B cell (primary cell): ENCODE measurements at regions not wholly inside any gene's neighbourhood (a gene's known extent, or its start where the extent isn't known, plus 50 kb on each side); places are given as distances from the start of the nearest gene placed in this dataset.
"Not testable (repeated sequence)": the region's sequence is repeated elsewhere in the genome, so short reads cannot be mapped to it uniquely, and the experiment has no call there.

Source experiments
- ATAC-seq: fragments of 200-7000 bp; cut with Tn5 transposase; one replicate; pipeline ENCODE4 v1.10.0; 2021; ENCODE audit warnings: low read depth, mild to moderate bottlenecking, moderate number of reproducible peaks, moderate library complexity
- CTCF ChIA-PET: fragments of 350-600 bp; sonication (Branson Sonifier 250); formaldehyde crosslinking; loops from one replicate; lab custom pipeline; 2021; ENCODE audit warnings: antibody characterized with exemption, inconsistent platforms; lab: Charles Lee
- POLR2A ChIA-PET: fragments of 350-600 bp; sonication (Branson Sonifier 250); formaldehyde crosslinking; loops from one replicate; lab custom pipeline; 2021; ENCODE audit warnings: antibody characterized with exemption; lab: Charles Lee
- DNase-seq: peaks from one replicate; pipeline ENCODE4 v3.0.0; 2013
- H2AFZ ChIP-seq: 2 replicates; pipeline ENCODE4 v1.6.1; 2012; ENCODE audit warnings: mild to moderate bottlenecking, low read depth, low read length; ENCODE audit not compliant: insufficient read depth, poor library complexity, severe bottlenecking
- H3K27ac ChIP-seq, 2 donors: 1 replicate in 1 of 2; 2 replicates in 1 of 2; pipeline ENCODE4 v1.5.1; 2012 to 2013; ENCODE audit warnings: low read length in 2 of 2, mild to moderate bottlenecking in 2 of 2, moderate library complexity in 1 of 2
- H3K27me3 ChIP-seq, 4 experiments: fragments of 200-600 bp in 1 of 4; sonication (generic) in 1 of 4; replicated peaks in 1 of 4; 1 replicate in 2 of 4; 2 replicates in 2 of 4; pipeline versions ENCODE4 v1.6.1 to v1.7.0; 2013 to 2016; ENCODE audit warnings: low read length in 3 of 4, mild to moderate bottlenecking in 2 of 4, mixed read lengths in 1 of 4, moderate library complexity in 1 of 4; ENCODE audit not compliant: insufficient read depth in 4 of 4, control insufficient read depth in 3 of 4; ENCODE audit errors: control extremely low read depth in 1 of 4
- H3K36me3 ChIP-seq, 2 experiments: replicated peaks in 1 of 2; 1 replicate in 1 of 2; 2 replicates in 1 of 2; pipeline versions ENCODE4 v1.6.1 to v1.7.1; 2013; ENCODE audit warnings: low read length in 1 of 2; ENCODE audit not compliant: insufficient read depth in 2 of 2, control insufficient read depth in 1 of 2; ENCODE audit errors: control extremely low read depth in 1 of 2, extremely low read depth in 1 of 2
- H3K4me1 ChIP-seq, 2 donors: fragments of 200-600 bp in 1 of 2; sonication (generic) in 1 of 2; 1 replicate in 1 of 2; 2 replicates in 1 of 2; pipeline versions ENCODE4 v1.5.1 to v1.6.1; 2013 to 2017; ENCODE audit warnings: low read length in 2 of 2; ENCODE audit not compliant: control insufficient read depth in 2 of 2, insufficient read depth in 2 of 2
- H3K4me2 ChIP-seq: replicated peaks from 2 replicates; pipeline ENCODE3; 2012; ENCODE audit warnings: mild to moderate bottlenecking, low read depth, low read length; ENCODE audit not compliant: poor library complexity, severe bottlenecking
- H3K4me3 ChIP-seq, 5 experiments: fragments of 200-600 bp in 1 of 5; sonication (generic) in 1 of 5; 1 replicate in 3 of 5; 2 replicates in 2 of 5; pipeline versions ENCODE4 v1.5.1 to v1.7.0; 2011 to 2016; ENCODE audit warnings: low read length in 4 of 5, mild to moderate bottlenecking in 4 of 5, low read depth in 2 of 5, control low read depth in 1 of 5, moderate library complexity in 1 of 5; ENCODE audit not compliant: insufficient read depth in 1 of 5; ENCODE audit errors: control extremely low read depth in 1 of 5, extremely low read depth in 1 of 5
- H3K79me2 ChIP-seq: fragments of 200-600 bp; sonication (generic); one replicate; pipeline ENCODE4 v1.6.0; 2016; ENCODE audit warnings: low read length; ENCODE audit not compliant: control insufficient read depth, insufficient read depth
- H3K9ac ChIP-seq: fragments of 200-600 bp; sonication (generic); 2 replicates; pipeline ENCODE4 v1.6.1; 2017; ENCODE audit warnings: mild to moderate bottlenecking, low read length, moderate library complexity
- H3K9me3 ChIP-seq, 3 donors: one replicate each; pipeline versions ENCODE4 v1.6.1 to v1.7.1; 2013; ENCODE audit warnings: low read length in 2 of 3; ENCODE audit not compliant: control insufficient read depth in 2 of 3, insufficient read depth in 1 of 3; ENCODE audit errors: control extremely low read depth in 1 of 3
- H4K20me1 ChIP-seq: 2 replicates; pipeline ENCODE4 v1.6.0; 2012; ENCODE audit warnings: mild to moderate bottlenecking, low read length; ENCODE audit not compliant: insufficient read depth, control insufficient read depth, poor library complexity, severe bottlenecking
- H3K27ac Mint-ChIP-seq: one replicate; pipeline ENCODE4 v1.8.0; 2021; ENCODE audit warnings: mixed read lengths
- H3K27me3 Mint-ChIP-seq: one replicate; pipeline ENCODE4 v1.8.0; 2021; ENCODE audit warnings: mixed read lengths
- H3K4me1 Mint-ChIP-seq: one replicate; pipeline ENCODE4 v1.8.0; 2021; ENCODE audit warnings: mixed read lengths
- H3K4me3 Mint-ChIP-seq: one replicate; pipeline ENCODE4 v1.8.0; 2021; ENCODE audit warnings: mixed read lengths
- H3K9me3 Mint-ChIP-seq: one replicate; pipeline ENCODE4 v1.8.0; 2022; ENCODE audit warnings: mixed read lengths; ENCODE audit not compliant: insufficient read depth
- CTCF ChIP-seq: fragments of 200-600 bp; IDR thresholded peaks from one replicate; pipeline ENCODE4 v1.8.0; 2022; ENCODE audit warnings: antibody characterized with exemption, mild to moderate bottlenecking
- EZH2 ChIP-seq: IDR thresholded peaks from 2 replicates; pipeline ENCODE4 v1.6.1; 2012; ENCODE audit warnings: borderline replicate concordance, low read depth, mild to moderate bottlenecking, moderate library complexity, low read length; ENCODE audit not compliant: insufficient read depth, poor library complexity, severe bottlenecking
- WGBS: methylation state at CpG from one replicate; pipeline ENCODE4 v1.1.5; 2013; ENCODE audit warnings: missing lambda C conversion rate; ENCODE audit not compliant: insufficient coverage; 5-methylcytosine and 5-hydroxymethylcytosine counted together
- intact Hi-C: fragments of 100-400 bp; cut with micrococcal nuclease; formaldehyde crosslinking; loops from one replicate; pipeline ENCODE4 v1.10.0; 2022

- Mint-ChIP-seq H3K9me3 (no peaks in the 10 kb centered on the region), H3K4me1 (peaks cover 28% of the 10 kb centered on the region), H3K27me3 (no peaks in the 10 kb centered on the region), H3K27ac (no peak overlapping the region), H3K4me3 (no peak overlapping the region)
- H3K4me1 ChIP-seq, result peaks cover 25 to 27% of the 10 kb centered on the region in 2 donors
- no peaks in the 10 kb centered on the region for H3K36me3 ChIP-seq
- intact Hi-C loops, result no loop called here
- ATAC-seq (no peak), DNase-seq (no peak)
- no peak overlapping the region for H3K4me3 ChIP-seq
- H3K9me3 ChIP-seq, result no peaks in the 10 kb centered on the region
- H3K27me3 ChIP-seq, result no peaks in the 10 kb centered on the region
- H3K79me2 ChIP-seq, result no peaks in the 10 kb centered on the region
- no CpG with 5 or more reads among the region's 1 CpG for WGBS
- peak overlapping the region in 1 of 2 donors; percentile 79 for H3K27ac ChIP-seq
- peak overlapping the region; percentile 71 for H3K4me2 ChIP-seq
- ChIA-PET CTCF (no interaction called here), POLR2A (no interaction called here)
- H4K20me1 ChIP-seq, result no peaks in the 10 kb centered on the region
- TF ChIP-seq CTCF, result no peak
- TF ChIP-seq EZH2, result no peak
- no peak overlapping the region for H2AFZ ChIP-seq
- H3K9ac ChIP-seq, result no peak overlapping the region
Observed at GRCh38 chr7:112981966-112982365, 104.7 kb downstream of the GPR85 start.

- peaks cover 21% of the 10 kb centered on the region in 2 donors for H3K4me1 ChIP-seq
- H3K9me3 Mint-ChIP-seq, H3K4me2 ChIP-seq, H3K4me3 Mint-ChIP-seq, POLR2A ChIA-PET, H4K20me1 ChIP-seq, H2AFZ ChIP-seq, H3K27me3 ChIP-seq, H3K27me3 Mint-ChIP-seq, H3K4me3 ChIP-seq, CTCF ChIA-PET, H3K27ac Mint-ChIP-seq, H3K9ac ChIP-seq, H3K79me2 ChIP-seq, H3K36me3 ChIP-seq, H3K9me3 ChIP-seq, ATAC-seq, H3K27ac ChIP-seq, DNase-seq, intact Hi-C loops: not testable (repeated sequence)
- WGBS, result no CpG with 5 or more reads among the region's 3 CpGs
- H3K4me1 Mint-ChIP-seq, result peaks cover 24% of the 10 kb centered on the region
Observed at GRCh38 chr7:112979055-112979454, 107.6 kb downstream of the GPR85 start.

- H3K4me3 ChIP-seq, H3K9me3 ChIP-seq, H3K27me3 Mint-ChIP-seq, H3K4me3 Mint-ChIP-seq, H3K9me3 Mint-ChIP-seq, H3K27ac ChIP-seq, POLR2A ChIA-PET, DNase-seq, H3K36me3 ChIP-seq, H4K20me1 ChIP-seq, H3K27me3 ChIP-seq, H2AFZ ChIP-seq, H3K79me2 ChIP-seq, intact Hi-C loops, H3K9ac ChIP-seq, ATAC-seq, H3K4me2 ChIP-seq, CTCF ChIA-PET, H3K27ac Mint-ChIP-seq: not testable (repeated sequence)
- WGBS, result no CpG with 5 or more reads among the region's 8 CpGs
- peaks cover 10% of the 10 kb centered on the region for H3K4me1 Mint-ChIP-seq
- peaks cover 5 to 10% of the 10 kb centered on the region in 2 donors for H3K4me1 ChIP-seq
Observed at GRCh38 chr7:112977244-112977955, 109.2 kb downstream of the GPR85 start.
